HG03558 (cell line): ENCODE measurements at regions not wholly inside any gene's neighbourhood (a gene's known extent, or its start where the extent isn't known, plus 50 kb on each side); places are given as distances from the start of the nearest gene placed in this dataset.

Source experiments
- ATAC-seq: cut with Tn5 transposase; IDR thresholded peaks from one replicate; pipeline ENCODE4 v1.9.1; 2021; ENCODE audit warnings: moderate number of reproducible peaks; ENCODE audit not compliant: unreplicated experiment; ENCODE audit errors: extremely low read depth

DNA sequence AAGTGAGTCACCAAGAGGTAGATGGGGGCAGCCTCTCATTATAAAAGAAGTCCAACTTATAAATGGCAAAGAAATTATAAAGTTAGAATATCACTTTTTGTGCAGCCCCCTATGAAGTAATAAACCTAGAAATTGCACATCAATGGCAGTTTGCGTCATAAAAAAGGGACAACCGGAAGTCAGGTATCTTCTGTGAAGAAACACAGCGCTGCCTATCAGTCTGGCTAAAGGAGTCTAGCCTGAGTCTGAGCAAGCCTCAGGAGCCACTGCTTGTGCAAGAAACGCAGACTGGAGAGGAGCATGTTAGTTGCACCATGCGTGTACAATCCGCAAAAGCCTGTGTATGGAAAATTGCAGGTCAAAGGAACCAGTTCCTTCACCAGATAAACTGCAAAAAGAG lies 178.4 kb downstream of the ARRDC4 start:
- ATAC-seq, result no peak

DNA sequence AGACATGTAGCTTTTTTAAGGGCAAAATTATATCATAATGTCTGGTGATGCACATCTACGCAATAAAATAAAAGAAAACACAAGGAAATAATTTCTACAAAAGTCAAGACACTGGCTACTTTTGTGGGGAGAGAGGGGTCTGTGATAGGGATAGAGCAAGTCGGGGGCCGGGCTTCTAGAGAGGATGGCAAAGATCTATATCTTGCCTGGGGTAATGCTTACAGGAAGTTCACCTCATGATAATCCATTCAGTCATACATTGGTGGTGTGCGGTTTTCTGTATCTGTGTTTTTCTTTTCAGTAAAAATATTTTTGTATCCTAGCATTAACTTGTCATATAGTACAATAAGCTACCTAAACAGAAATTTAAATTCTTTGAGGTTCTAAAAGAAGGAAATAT lies 178.8 kb downstream of the ARRDC4 start:
- no peak for ATAC-seq

DNA sequence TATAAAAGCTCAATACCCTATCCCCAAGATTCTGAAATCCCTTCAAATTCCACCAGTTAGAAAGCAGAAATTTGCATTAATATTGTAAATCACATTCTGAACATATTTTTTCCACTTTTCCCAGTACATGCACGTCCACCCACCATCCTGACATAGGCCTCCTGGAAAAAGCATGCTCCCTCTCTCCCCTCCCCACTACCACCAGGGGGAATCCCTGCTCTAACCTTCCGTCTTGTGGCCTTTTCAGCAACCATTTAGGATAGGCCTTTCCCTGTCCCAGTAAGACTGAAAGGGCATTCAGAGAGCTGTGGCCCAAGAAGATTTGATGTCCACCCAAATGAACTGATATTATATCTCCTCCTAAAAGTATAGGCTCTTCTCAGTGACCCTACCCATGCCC lies 182.1 kb downstream of the ARRDC4 start:
- no peak for ATAC-seq

DNA sequence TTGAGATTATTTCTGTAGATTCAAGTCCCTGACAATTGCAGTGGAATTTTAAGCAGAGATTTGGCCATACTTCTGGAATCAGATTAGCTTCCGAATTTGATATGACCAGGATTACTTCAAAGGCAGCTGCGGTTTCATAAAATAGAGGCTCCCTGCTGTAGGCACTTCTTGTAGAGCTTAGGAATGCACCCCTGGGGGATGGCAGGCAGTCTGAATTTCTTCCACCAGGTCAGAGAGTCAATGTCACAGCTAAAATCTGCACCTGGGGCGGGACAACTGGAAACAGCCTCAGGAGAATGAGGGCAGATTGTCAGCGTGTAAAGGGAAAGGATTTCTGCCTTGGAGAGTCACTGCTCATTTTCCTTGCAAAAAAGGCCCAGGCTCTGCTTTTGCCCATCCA lies 182.6 kb downstream of the ARRDC4 start:
- ATAC-seq, result no peak

DNA sequence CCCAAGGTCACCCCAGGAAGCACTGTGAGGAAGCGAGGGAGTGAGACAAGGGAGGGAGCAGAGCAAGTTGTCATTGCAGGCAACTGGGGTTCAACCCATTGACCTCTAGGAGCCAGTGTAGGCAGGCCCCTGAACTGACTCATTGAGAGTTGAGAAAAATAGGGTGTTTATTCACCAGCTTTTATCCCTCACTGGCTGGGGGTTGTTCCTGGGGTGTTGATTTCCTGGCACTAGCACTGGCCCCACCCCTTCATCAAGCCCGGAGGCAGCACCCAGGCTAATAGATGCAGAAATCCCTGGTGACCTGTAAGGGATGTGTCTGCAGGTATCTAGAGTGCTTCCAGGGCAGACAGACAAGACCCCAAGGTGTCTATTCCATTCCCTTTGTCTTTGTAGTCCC lies 183.9 kb downstream of the ARRDC4 start:
- ATAC-seq, result no peak

DNA sequence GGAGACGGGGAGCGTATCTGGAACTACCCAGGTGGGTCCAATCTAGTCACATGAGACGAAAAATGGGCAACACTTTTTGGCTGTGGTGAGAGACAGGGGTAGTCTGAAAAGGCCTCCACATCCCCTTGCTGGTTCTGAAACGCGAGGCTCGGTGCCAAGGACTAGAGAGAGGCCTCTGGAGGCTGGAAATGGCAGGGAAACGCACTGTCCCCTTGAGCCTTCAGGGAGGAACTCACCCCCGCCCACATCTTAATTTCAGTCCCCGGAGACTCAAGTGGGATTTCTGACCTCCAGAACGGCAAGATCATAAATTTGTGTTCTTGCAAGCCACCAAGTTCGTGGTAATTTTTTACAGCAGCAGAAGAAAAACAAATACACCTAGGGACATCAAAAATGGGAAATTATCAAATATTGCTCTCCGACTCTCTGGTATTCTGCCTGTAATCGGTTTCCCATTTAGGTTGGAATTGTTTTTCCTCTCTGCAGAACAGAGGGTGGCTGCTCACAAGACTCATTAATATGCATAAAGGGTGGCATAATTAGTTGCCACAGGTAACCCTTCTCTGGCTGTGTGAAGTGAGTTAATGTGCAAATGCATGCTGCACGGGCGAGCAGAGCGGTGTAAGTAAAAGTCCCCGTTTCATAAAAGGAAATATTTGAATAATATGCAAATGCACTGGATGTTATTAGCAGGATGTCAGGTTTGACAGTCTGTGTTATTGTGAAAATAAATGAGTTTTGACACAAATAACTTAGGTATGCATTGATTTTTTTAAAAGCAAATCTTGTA lies 185.7 kb downstream of the ARRDC4 start:
- ATAC-seq, result no peak

DNA sequence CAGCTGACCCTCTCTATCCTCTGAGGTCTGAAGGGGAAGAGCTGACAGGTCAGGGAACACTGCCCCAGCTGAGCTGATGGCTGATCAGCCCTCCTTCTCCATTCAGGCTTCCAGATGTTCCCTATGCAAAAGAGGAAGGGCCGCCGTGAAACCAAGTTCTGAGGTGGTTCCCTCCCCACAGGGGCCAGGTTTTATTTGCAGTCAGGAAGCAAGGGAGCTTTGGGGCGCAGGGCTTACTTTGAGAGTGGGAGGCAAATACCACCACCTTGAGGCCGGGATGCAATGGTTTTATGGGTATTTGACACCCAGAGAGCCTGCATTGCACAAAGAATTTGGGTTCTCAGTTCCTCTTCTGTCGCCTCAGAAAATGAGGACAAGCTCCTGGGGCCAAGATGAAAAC lies 186.9 kb downstream of the ARRDC4 start:
- ATAC-seq, result no peak

DNA sequence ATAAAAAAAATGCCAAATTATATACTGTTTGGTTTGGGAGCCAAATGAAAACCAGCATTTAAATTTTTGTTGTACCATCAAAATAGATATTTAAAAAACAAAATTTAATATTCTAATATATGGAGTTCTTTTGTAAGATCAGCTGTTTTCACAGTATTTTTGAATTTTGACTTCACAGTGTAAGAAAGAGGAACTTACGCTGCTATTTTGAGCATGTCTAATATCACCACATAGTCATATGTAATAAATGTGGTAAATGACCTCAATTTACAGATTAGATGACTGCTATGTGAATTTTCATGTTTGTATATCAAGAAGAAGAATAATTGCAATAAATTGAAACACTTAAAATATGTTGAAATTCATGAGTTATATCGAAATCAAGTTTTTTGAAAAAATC lies 189.6 kb downstream of the ARRDC4 start:
- ATAC-seq, result no peak

DNA sequence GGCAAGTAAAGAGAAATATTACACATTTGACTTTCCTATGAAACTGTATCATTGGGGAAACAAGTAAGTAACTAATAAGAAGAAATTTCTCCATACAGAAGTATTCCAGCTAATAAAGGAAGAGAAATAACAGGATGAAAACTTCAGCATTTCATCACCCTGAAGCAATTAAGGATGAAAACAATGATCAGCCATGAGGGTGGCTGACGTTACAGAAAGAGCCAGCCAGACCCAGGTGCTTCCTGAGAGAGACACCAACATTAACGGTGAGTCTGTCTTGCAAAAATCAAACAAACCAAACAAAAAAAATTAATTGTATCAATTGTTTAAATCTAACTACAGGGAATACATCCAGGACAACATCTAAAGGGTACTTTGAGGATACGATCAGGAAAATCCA lies 190.0 kb downstream of the ARRDC4 start:
- no peak for ATAC-seq

DNA sequence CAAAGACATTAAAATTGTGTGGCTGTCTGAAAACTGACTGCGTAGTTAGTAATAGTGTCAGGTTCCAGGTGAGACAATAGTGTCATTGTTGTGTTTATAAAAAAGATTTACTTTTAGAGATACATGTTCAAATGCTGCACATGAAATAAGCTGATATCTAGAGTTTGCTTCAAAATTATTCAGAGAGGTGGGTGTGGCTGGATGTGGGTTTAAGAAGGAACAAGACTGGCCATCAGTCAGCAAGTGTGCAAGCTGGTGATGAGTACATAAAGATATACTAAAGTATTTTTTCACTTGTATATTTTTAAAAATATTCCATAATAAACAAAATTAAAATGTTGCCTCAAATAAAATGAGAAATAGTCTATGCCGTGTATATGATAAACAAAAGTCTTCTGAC lies 190.6 kb downstream of the ARRDC4 start:
- no peak for ATAC-seq

DNA sequence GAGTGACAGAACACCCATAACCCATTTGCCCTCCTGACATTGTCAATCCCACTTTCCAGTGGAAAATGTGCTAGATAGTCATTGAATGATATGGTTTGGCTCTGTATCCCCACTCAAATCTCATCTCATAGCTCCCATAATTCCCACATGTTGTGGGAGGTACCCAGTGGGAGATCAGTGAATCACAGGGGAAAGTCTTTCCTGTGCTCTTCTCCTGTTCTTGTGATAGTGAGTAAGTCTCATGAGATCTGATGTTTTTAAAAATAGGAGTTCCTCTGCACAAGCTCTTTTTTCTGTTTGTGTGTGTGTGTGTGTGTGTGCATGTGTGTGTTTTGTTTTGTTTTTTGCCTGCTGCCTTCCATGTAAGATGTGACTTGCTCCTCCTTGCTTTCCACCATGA lies 191.7 kb downstream of the ARRDC4 start:
- ATAC-seq, result no peak

DNA sequence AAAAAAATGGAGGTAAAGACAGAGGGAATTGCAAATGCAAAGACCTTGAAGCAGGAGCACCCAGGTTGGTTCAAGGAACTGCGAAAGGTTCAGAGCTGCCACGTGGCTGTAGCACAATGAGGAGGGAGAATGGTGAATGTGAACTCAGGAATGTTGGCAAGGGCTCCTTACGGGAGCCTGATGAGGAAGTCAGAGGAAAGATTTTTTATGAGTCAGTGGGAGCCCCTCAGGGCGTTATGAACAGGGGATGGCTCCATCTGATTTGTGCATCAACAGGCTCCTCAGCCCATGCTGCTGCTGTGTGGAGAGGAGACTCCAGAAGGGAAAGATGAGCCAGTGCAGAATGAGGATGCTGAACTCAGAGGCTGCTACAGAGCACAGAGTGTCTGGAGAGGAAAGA lies 194.4 kb downstream of the ARRDC4 start:
- ATAC-seq, result no peak

DNA sequence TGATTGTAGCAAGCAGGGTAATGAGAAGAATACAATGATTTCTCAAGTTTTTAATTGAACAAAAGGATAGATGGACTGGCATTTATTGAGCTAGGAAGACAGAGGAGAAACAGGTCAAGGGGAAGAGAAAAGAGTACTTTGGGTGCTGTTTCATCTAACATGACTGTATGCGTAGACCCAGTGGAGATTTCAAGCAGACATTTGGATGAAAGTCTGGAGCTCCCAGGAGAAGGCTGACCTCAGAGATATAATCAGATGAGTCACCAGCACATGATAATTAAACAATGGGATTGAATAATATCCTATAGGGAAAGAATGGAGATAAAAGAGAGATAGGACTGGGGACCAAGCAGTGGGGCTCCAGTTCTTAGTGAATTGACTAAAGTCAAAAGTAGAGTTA lies 194.9 kb downstream of the ARRDC4 start:
- no peak for ATAC-seq

DNA sequence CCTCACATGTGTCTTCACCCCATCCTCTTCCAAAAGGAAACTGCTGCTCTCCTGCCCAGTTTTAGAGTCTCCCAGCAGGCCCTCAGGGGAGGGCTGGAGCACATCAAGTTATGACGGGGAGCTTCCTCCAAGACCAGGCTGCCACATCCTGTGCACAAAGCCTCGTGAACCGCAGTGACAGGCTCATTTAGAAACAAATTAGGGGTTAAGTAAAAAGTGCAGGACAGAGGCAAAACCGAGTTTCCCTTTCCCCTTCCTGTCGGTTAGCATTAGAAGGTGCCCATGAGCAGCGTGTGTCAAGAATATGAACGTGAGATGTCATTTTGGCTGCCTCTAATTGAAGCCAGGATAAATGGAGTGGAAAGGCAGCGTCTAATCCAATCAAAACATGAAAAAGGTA lies 199.7 kb downstream of the ARRDC4 start:
- peak; percentile 87 for ATAC-seq

DNA sequence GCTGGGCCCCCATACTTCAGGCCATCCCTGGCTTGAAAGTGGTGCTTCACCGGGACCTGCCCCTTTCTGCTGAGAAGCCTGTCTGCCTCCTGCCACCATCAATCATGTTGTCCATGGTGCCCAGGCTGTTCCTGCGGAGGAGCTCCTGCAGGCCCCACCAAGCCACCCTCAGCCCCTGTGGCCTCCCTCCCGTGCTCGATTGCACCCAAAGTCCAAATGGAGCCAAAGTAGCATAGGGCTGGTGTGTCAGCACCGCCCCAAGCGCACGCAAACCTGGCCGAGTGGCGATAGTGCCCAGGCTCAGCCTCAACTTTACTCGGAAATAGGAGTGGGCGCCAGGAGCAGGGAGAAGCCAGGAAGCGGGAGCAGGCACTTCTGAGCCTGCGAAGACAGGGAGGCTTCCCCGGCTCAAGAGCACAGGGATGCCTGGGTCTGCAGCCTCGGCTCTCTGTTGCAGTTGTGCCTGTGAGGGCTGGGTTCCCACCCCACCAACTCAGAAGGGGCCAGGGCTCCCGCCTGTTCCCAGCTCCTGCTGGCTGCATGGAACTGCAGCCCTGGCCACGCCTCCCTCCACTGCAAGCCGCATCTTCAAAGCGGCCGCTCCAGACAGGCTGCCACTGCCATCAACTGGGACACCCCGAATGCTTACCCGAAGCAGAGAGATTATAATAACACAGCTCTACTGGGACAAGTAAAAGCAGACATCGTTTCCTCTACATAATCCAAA lies 203.0 kb downstream of the ARRDC4 start:
- ATAC-seq, result no peak

DNA sequence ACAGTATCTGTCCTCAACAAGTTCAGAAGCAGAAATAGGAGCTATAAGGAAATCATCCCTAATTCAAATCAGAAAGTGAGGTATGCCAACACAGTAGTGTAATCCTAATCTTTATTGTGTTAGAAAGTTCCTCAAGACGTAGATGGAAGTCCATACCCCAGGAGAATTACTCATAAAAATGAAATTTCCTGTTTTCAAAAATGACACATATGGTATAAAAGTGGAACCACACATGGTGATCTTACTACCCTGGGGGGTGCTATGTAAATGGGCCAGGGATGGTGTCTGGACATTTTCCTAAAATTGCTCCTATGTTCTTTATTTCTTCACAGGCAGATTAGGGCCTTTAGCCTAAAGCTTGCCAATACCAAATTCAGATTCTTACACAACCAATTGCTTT lies 204.1 kb downstream of the ARRDC4 start:
- no peak for ATAC-seq

DNA sequence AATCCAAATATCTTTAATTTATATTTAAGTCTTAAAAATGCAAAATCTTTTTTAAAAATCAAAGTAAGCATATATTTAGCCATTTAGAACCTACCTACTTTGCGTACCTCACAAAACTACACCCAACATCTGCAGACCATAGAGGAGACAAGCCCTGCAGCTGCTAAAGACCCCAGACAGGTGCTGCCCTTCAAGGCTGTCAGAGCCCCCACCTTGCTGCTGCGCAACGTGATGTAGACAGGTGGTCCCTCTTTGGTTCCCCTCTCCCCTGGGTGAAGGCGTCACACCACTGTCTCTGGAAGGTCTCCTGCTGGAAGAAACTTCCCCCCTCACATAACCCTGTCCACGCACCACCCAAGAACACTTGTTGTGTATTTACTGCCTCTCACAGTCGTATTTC lies 204.5 kb downstream of the ARRDC4 start:
- no peak for ATAC-seq

DNA sequence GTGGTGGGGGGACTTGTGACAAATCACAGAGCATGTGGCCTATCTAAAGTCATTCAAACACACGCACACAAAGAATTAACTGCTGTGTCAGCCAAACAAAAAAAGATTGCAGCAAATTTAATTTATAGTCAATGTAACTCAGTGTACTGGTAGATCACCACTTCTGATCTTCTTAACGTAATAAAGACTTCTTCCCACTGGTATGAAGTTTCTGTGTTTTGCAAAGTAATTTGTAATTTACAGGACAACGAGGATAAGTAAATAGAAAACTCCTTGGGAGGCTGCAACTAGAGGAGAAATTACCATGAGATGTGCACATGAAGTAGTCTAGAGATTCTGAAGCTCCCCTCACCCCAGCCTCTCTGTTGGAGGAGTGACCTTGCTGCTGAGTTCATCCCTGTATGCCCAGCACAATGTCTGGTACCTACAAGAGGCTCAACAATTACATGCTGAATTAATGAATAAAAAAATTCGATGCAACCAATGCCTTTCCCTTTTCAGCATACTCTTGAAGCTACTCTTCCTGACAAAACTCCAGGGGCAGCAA lies 207.3 kb downstream of the ARRDC4 start:
- no peak for ATAC-seq

DNA sequence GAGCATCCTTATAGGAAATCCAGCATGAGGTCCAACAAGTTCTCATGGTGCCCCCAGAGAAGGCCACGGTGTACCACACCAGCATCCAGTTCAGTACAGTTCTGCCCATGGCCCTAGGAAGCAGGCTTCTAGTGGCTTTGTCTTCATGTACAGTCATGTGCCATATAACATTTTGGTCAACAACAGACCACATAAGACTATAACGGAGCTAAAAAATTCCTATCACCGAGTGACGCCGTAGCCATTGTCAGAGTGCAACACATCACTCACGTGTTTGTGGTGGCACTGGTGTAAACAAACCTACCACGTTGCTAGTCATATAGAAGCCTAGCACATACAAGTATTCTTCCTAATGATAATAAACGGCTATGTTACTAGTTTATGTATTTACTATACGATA lies 209.0 kb downstream of the ARRDC4 start:
- ATAC-seq, result no peak

DNA sequence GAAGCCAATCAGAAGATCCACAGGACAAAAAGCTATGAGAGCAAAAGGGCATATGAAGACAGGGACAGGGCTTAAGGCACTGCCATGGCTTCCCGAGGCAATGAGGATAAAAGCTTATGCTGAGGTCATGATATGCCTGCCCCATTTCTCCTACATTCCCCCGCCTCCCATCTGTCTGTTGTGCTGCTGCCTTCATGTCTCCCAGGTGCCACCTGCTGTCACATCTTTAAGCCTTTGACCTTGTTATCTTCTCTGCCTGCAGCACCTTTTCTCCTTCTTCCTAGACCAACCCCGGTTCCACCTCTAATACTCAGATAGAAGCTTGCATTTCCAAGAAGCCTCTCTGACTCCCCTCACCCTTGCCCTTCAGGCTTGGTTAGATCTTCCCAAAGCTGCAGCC lies 213.8 kb downstream of the ARRDC4 start:
- ATAC-seq, result no peak

DNA sequence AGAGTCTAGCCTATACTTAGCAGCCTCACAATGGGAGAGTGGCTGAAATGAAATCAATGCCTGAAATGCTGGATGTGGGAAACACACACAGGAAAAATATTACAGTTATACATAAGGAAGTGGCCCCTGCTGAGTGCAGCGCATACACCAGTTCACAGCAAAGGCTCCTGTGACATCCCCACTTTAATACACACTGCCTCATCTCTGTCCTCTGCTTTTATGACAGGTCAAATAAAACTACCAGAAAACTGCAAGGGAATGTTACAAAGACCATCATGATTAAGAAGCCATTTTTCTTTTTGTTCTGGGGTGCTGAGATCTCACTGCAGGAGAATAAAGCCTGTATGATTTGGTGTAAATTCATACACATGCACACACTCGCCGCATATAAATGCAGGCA lies 214.3 kb downstream of the ARRDC4 start:
- no peak for ATAC-seq
